ENCODE measurements at regions not wholly inside any gene's neighbourhood (a gene's known extent, or its start where the extent isn't known, plus 50 kb on each side); places are given as distances from the start of the nearest gene placed in this dataset.
"Not testable (repeated sequence)": the region's sequence is repeated elsewhere in the genome, so short reads cannot be mapped to it uniquely, and the experiment has no call there.

GRCh38 chr11:33434294-33434693, 177.1 kb downstream of the HIPK3 start:
- no peak for DNase-seq
- no peak overlapping the region for H3K27ac ChIP-seq
- WGBS, 3 donors = 79 to 96% (median 86%) methylated on average over 1 of the region's 1 CpG
- TF ChIP-seq CTCF (IDR thresholded peaks at IDR 0.05) = no peak
- H3K4me1 ChIP-seq = no peaks in the 10 kb centered on the region
- H3K9me3 ChIP-seq = peaks cover 4% of the 10 kb centered on the region
- H3K27me3 ChIP-seq (ENCODE audit: insufficient read depth in 3 of 3, low read length in 2 of 3) = peaks cover 2 to 4% (median 4%) of the 10 kb centered on the region in 3 donors
- H3K36me3 ChIP-seq (ENCODE audit: insufficient read depth in 1 of 2, low read depth in 1 of 2) = no peaks in the 10 kb centered on the region
- no peak for ATAC-seq
- intact Hi-C loops (cut with DNase I) = no loop called here
- H3K4me3 ChIP-seq = no peak overlapping the region

DNA sequence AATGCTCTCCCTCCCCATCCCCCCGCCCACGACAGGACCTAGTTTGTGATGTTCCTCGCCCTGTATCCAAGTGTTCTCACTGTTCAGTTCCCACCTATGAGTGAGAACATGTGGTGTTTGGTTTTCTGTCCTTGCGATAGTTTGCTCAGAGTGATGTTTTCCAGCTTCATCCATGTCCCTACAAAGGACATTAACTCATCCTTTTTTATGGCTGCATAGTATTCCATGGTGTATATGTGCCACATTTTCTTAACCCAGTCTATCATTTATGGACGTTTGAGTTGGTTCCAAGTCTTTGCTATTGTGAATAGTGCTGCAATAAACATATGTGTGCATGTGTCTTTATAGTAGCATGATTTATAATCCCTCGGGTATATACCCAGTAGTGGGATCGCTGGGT, 171.3 kb downstream of the HIPK3 start:
- intact Hi-C loops (cut with DNase I); H3K4me1 ChIP-seq; H3K4me3 ChIP-seq; H3K27ac ChIP-seq; H3K36me3 ChIP-seq (ENCODE audit: insufficient read depth in 1 of 2, low read depth in 1 of 2); H3K27me3 ChIP-seq (ENCODE audit: insufficient read depth in 3 of 3, low read length in 2 of 3); ATAC-seq; DNase-seq; H3K9me3 ChIP-seq: not testable (repeated sequence)
- 75 to 88% (median 83%) methylated on average over 7 of the region's 7 CpGs for WGBS, 3 donors

DNA sequence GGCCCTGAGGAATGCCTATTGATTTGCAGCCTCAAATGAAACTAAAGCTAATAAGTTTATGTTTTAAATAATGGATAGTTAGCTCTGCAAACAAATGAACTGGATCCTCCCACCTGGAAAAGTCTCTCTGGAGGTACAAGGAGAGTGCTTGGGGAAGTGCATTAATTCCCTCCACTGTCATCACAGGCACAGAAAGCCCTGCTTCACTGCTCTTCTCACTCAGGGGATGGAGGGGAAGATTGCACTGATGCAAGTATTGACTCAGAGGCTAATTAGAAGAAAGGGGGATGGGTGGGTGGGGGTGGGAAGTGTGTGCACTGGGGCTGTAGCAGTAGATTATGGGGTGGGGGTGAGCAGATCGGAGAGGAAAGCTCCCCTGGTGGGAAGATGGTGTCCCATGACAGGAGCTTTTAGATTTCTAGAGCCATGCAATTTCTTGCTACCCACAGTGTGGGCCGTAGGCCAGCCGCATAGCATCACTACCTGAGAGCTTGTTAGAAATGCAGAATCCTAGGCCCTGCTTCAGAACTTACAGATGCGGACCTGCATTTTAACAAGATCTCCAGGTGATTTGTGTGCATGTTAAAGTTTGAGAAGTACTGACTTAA, 163.9 kb downstream of the HIPK3 start:
- ATAC-seq (no peak), DNase-seq (no peak)
- Histone ChIP-seq H3K36me3 (ENCODE audit: insufficient read depth in 1 of 2, low read depth in 1 of 2) (no peaks in the 10 kb centered on the region), H3K9me3 (no peaks in the 10 kb centered on the region), H3K27ac (no peak overlapping the region), H3K27me3 (ENCODE audit: insufficient read depth in 3 of 3, low read length in 2 of 3) (peaks cover 0 to 12% (median 4%) of the 10 kb centered on the region in 3 donors), H3K4me3 (no peak overlapping the region), H3K4me1 (no peaks in the 10 kb centered on the region)
- 86 to 91% (median 89%) methylated on average over 4 of the region's 4 CpGs for WGBS, 3 donors
- TF ChIP-seq CTCF (IDR thresholded peaks at IDR 0.05) = no peak
- intact Hi-C loops (cut with DNase I) = no loop called here

- intact Hi-C loops (cut with DNase I) = no loop called here
- Histone ChIP-seq H3K27ac (no peak overlapping the region), H3K36me3 (ENCODE audit: insufficient read depth in 1 of 2, low read depth in 1 of 2) (no peaks in the 10 kb centered on the region), H3K27me3 (ENCODE audit: insufficient read depth in 3 of 3, low read length in 2 of 3) (peaks cover 0 to 12% (median 4%) of the 10 kb centered on the region in 3 donors), H3K9me3 (no peaks in the 10 kb centered on the region), H3K4me3 (no peak overlapping the region), H3K4me1 (no peaks in the 10 kb centered on the region)
- DNase-seq = no peak
- WGBS, 3 donors = 81 to 83% (median 83%) methylated on average over 4 of the region's 4 CpGs
- no peak for TF ChIP-seq CTCF (IDR thresholded peaks at IDR 0.05)
- ATAC-seq = no peak
Measured at GRCh38 chr11:33419924-33420323, 162.7 kb downstream of the HIPK3 start.

DNA sequence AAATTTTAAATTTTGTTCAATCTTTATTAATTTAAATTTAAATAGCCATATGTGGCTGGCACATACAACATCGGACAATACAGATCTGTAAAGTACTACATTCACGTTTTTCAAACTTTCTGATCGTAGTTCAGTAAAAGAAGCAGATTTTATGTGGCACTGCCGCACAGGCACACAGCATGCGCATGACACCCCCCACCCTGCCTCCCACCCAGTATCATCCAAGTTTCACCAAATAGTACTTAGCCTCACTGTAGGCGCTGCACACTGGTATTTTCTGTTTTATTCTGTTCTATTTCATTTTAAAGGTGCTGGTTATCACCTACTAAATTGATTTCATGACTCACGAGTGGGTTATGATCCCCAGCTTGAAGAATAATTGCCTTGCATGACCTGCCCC, 159.9 kb downstream of the HIPK3 start:
- no peak for DNase-seq
- WGBS, 3 donors = 89 to 91% (median 89%) methylated on average over 7 of the region's 7 CpGs
- no peak for TF ChIP-seq CTCF (IDR thresholded peaks at IDR 0.05)
- no peaks in the 10 kb centered on the region for H3K36me3 ChIP-seq (ENCODE audit: insufficient read depth in 1 of 2, low read depth in 1 of 2)
- intact Hi-C loops (cut with DNase I) = no loop called here
- no peak for ATAC-seq
- H3K9me3 ChIP-seq = no peaks in the 10 kb centered on the region
- peaks cover 0 to 12% (median 4%) of the 10 kb centered on the region in 3 donors for H3K27me3 ChIP-seq (ENCODE audit: insufficient read depth in 3 of 3, low read length in 2 of 3)
- no peak overlapping the region for H3K4me3 ChIP-seq
- no peaks in the 10 kb centered on the region for H3K4me1 ChIP-seq
- H3K27ac ChIP-seq = no peak overlapping the region

All from psoas muscle (tissue), 7 donors.